ENCODE measurements at regions not wholly inside any gene's neighbourhood (a gene's known extent, or its start where the extent isn't known, plus 50 kb on each side); places are given as distances from the start of the nearest gene placed in this dataset.
"Not testable (repeated sequence)": the region's sequence is repeated elsewhere in the genome, so short reads cannot be mapped to it uniquely, and the experiment has no call there.

DNA sequence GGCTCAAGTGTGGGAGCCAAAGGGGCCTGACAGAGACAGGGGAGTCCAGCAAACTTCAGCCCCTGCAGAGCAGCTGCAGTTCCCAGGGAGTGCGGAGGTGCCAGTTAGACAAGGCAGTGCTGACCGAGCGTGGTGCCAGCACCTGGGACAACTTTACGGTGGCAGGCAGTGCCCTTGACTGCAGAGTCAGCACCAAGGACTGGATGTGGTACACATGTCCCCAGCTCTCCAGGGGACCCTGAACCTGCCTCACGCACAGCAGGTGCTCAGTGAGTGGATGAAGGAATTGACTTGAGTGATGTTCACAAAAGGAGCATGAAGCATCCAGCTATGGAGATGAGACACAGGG lies 296.5 kb downstream of the SIPA1L2 start:
- ATAC-seq (peak in 7 of 8 donors; percentile 47 to 84 (median 59)), DNase-seq (peak in 1 of 2 donors; percentile 29)
- no peak overlapping the region for H3K27ac ChIP-seq
- TF ChIP-seq, protein P1, sequence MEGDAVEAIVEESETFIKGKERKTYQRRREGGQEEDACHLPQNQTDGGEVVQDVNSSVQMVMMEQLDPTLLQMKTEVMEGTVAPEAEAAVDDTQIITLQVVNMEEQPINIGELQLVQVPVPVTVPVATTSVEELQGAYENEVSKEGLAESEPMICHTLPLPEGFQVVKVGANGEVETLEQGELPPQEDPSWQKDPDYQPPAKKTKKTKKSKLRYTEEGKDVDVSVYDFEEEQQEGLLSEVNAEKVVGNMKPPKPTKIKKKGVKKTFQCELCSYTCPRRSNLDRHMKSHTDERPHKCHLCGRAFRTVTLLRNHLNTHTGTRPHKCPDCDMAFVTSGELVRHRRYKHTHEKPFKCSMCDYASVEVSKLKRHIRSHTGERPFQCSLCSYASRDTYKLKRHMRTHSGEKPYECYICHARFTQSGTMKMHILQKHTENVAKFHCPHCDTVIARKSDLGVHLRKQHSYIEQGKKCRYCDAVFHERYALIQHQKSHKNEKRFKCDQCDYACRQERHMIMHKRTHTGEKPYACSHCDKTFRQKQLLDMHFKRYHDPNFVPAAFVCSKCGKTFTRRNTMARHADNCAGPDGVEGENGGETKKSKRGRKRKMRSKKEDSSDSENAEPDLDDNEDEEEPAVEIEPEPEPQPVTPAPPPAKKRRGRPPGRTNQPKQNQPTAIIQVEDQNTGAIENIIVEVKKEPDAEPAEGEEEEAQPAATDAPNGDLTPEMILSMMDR (IDR thresholded peaks at IDR 0.05) = no peak
- intact Hi-C loops (cut with DNase I) = no loop called here
- peaks cover 4 to 23% (median 11%) of the 10 kb centered on the region in 9 donors for H3K4me1 ChIP-seq
- H3K9me3 ChIP-seq = no peaks in the 10 kb centered on the region
- WGBS, 2 donors = 70 to 73% methylated on average over 5 of the region's 5 CpGs
- no peaks in the 10 kb centered on the region for H3K36me3 ChIP-seq
- no peak overlapping the region for H3K4me3 ChIP-seq
- no peaks in the 10 kb centered on the region for H3K27me3 ChIP-seq

DNA sequence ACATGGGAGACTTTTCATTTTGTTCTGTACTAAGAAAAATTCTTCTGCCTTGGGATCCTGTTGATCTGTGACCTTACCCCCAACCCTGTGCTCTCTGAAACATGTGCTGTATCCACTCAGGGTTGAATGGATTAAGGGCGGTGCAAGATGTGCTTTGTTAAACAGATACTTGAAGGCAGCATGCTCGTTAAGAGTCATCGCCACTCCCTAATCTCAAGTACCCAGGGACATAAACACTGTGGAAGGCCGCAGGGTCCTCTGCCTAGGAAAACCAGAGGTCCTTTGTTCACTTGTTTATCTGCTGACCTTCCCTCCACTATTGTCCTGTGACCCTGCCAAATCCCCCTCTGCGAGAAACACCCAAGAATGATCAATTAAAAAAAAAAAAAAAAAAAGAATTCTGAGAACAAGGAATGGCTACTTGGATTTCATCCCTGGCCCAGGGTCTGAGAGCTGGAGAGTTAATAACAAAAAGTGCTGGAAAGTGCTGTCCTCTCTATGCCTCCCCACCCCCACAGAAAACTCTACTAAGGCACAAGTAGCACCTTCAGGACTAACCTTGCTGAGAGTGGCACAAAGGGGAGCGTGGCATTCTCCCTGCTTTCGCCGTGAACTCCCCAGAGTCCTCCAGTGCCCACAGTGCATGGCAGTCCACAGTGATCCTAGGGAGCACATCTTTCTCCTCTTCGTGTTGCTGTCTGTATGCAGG lies 297.1 kb downstream of the SIPA1L2 start:
- peak in 4 of 8 donors; percentile 10 to 36 (median 24) for ATAC-seq
- H3K4me3 ChIP-seq; H3K27me3 ChIP-seq; intact Hi-C loops (cut with DNase I); H3K27ac ChIP-seq; H3K36me3 ChIP-seq; H3K9me3 ChIP-seq; DNase-seq: not testable (repeated sequence)
- peaks cover 4 to 28% (median 12%) of the 10 kb centered on the region in 9 donors for H3K4me1 ChIP-seq
- WGBS, 2 donors = 75 to 84% methylated on average over 8 of the region's 9 CpGs

DNA sequence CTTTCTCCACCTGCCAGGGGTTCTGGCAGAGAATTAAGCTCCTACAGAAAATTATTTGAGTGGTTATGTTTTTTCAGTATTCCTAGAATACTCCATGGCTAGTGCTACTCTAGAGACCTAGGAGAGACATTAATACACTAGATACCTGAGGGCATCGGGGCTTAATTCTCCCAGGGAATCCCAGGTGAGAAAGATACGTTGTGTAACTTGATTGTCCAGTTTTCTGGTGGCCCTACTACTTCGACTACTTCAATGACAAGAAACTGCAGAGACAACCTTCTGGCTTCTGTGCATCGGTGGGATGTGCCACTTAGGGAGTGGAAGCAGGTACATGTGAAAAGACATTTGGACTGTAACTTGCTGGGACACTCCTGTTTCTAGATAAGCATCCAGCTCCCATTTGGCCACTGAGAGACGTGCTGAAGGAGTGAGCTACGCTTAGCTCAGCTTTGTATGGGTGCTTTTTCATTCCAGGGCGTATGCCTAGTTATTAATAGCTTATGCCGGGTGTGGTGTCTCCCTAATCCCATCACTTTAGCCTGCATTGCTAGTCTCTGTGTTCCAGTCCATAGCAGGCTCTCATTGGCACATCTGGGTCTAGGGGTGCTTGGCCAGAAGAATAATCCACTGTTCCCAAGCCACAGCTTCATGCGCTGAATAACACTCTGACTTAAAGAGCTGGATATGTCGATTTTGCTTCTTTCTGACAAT lies 300.7 kb downstream of the SIPA1L2 start:
- Histone ChIP-seq H3K27me3 (no peaks in the 10 kb centered on the region), H3K4me3 (no peak overlapping the region), H3K4me1 (peaks cover 4 to 31% (median 13%) of the 10 kb centered on the region in 9 donors), H3K9me3 (no peaks in the 10 kb centered on the region), H3K36me3 (no peaks in the 10 kb centered on the region), H3K27ac (peak overlapping the region in 6 of 10 donors; percentile 6 to 56 (median 33))
- DNase-seq (no peak), ATAC-seq (peak in 4 of 8 donors; percentile 28 to 67 (median 46))
- TF ChIP-seq, protein P1 (IDR thresholded peaks at IDR 0.05) = no peak
- intact Hi-C loops (cut with DNase I) = loop anchor here in 3 of 10 donors (2.0 to 10.0 kb wide), 3 partner anchors 76 to 296 kb away; no protein-coding TSS in a partner anchor
- WGBS, 2 donors = 68 to 76% methylated on average over 10 of the region's 10 CpGs

DNA sequence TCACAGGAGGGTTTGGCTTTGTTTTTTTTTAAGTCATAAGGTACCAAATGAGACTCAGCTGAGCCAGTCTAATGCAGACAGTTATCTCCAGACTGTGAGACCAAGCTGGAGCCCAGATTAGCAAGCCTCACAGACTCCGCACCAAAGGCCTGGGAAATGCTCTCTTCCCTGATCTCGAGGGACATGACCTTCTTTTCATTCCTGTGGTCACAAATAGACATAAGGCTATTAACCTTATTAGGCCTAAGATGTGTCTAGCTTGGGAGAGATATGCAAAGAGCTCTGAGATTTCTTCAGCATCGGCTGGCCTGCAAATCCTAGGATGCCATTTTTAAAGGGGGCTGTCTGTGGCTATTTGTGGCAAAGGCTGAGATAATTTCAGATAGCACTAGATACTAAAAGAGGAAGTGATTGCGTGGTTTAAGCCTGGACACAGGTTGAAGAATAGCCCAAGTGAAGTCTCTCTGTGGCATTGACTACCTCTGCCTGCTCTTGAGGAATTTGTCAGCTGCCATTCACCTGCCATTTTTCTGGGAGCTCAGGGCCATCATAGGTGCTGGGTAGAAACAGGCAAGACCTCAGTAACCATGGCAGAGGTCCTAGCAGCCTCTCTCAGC lies 301.3 kb downstream of the SIPA1L2 start:
- no peaks in the 10 kb centered on the region for H3K27me3 ChIP-seq
- H3K27ac ChIP-seq = peak overlapping the region in 6 of 10 donors; percentile 6 to 56 (median 33)
- 35 to 44% methylated on average over 4 of the region's 4 CpGs for WGBS, 2 donors

More for the DNA sequence above, 301.3 kb downstream of the SIPA1L2 start:
- TF ChIP-seq, protein P1 (IDR thresholded peaks at IDR 0.05) = no peak
- peak; percentile 53 to 87 (median 68) for ATAC-seq
- intact Hi-C loops (cut with DNase I) = loop anchor here in 3 of 10 donors (2.0 to 10.0 kb wide), 3 partner anchors 76 to 296 kb away; no protein-coding TSS in a partner anchor
- DNase-seq = peak in 1 of 2 donors; percentile 38
- peaks cover 4 to 30% (median 13%) of the 10 kb centered on the region in 9 donors for H3K4me1 ChIP-seq
- no peaks in the 10 kb centered on the region for H3K9me3 ChIP-seq
- no peak overlapping the region for H3K4me3 ChIP-seq
- H3K36me3 ChIP-seq = no peaks in the 10 kb centered on the region
